ENCODE measurements at regions not wholly inside any gene's neighbourhood (a gene's known extent, or its start where the extent isn't known, plus 50 kb on each side); places are given as distances from the start of the nearest gene placed in this dataset.

GRCh38 chr2:19702267-19702666, 199.5 kb downstream of the TTC32 start:
- TF ChIP-seq CTCF (IDR thresholded peaks at IDR 0.05; ENCODE audit: low read depth, low read length) (no peak), POLR2A (IDR thresholded peaks at IDR 0.05; ENCODE audit: extremely low read depth, insufficient read length) (no peak), MYC (IDR thresholded peaks at IDR 0.05; ENCODE audit: low read depth, low read length) (no peak)
- TF ChIP-seq, protein P1, sequence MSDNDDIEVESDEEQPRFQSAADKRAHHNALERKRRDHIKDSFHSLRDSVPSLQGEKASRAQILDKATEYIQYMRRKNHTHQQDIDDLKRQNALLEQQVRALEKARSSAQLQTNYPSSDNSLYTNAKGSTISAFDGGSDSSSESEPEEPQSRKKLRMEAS (IDR thresholded peaks at IDR 0.05; ENCODE audit: low read depth, low read length) = no peak
